NCI-H1105 treated with DMSO at 0.1 percent for 48 hours (cell line): ENCODE measurements at regions not wholly inside any gene's neighbourhood (a gene's known extent, or its start where the extent isn't known, plus 50 kb on each side); places are given as distances from the start of the nearest gene placed in this dataset.

Experiments
- DNase-seq: peaks from one replicate; lab custom pipeline; 2025; lab: John Stamatoyannopoulos, UW

DNA sequence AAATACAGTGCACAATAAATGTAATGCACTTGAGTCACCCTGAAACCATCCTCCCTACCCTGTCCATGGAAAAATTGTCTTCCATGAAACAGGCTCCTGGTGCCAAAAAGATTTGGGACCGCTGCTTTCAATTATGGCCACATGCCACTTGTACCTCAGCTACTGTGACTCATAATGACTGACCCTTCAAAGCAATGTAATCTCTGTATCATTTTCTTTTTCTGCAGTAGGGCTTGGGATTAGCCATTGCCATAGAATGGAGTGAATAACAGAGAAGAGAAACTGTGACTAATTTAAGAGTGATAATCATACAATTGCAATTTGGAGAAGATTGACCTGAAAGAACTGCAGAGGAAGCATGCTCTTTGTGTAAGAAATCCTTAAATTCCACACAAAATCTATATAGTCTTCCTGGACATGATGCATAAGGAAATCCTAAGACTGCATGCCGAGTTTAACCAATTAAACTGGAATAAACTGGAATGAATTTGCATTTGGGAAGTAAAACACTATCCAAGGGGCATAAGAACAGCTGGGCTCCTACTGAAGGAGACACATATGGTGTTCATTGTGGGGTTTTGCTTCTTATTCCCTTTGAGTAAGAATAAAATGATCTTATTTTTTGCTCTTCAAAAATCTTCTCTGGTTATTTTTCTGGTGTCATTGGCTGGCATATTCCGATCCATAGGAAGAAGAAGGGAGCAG is 59.5 kb upstream of the SLC7A1 start:
- no peak for DNase-seq

DNA sequence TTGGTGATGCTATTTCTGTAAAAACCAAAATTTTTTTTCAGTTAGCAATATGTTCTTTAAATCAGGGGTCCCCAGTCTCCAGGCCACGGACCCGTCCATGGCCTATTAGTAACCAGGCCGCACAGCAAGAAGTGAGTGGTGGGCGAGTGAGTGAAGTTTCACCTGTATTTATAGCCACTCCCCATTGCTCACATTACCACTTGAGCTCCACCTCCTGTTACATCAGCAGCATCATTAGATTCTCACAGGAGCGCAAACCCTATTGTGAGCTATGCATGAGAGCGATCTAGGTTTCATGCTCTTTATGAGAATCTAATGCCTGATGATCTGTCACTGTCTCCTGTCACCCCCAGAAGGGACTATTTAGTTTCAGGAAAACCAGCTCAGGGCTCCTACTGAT is 58.9 kb upstream of the SLC7A1 start:
- no peak for DNase-seq

DNA sequence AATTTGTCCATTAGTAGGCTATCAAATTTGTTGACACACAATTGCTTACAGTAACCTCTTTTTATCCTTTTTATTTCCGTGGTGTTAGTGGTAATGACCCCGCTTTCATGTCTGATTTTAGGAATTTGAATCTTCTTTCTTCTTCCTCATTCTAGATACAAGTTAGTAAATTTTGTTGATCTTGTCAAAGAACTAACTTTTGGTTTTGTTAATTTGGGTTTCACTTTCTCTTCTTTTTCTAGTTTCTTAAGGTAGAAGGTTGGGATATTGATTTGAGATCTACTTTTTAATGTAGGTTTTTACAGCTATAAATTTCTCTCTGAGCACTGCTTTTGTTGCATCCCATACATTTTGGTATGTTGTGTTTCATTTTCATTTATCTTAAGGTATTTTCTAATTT is 53.3 kb upstream of the SLC7A1 start:
- no peak for DNase-seq
